Tibial nerve (tissue), 3 donors: ENCODE measurements at regions not wholly inside any gene's neighbourhood (a gene's known extent, or its start where the extent isn't known, plus 50 kb on each side); places are given as distances from the start of the nearest gene placed in this dataset.

Experiments
- CTCF ChIP-seq, 5 experiments: fragments of 200-600 bp in 3 of 5; fragments of 450-650 bp in 2 of 5; sonication (generic) in 3 of 5; IDR thresholded peaks; one replicate each; pipeline ENCODE4 v1.5.1; 2016 to 2019; ENCODE audit warnings: antibody characterized with exemption in 5 of 5, mild to moderate bottlenecking in 3 of 5, moderate library complexity in 2 of 5
- POLR2A ChIP-seq, 2 donors: fragments of 450-650 bp; IDR thresholded peaks; one replicate each; pipeline ENCODE4 v1.6.1; 2017; ENCODE audit warnings: antibody characterized with exemption in 2 of 2, mild to moderate bottlenecking in 2 of 2, moderate library complexity in 2 of 2

DNA sequence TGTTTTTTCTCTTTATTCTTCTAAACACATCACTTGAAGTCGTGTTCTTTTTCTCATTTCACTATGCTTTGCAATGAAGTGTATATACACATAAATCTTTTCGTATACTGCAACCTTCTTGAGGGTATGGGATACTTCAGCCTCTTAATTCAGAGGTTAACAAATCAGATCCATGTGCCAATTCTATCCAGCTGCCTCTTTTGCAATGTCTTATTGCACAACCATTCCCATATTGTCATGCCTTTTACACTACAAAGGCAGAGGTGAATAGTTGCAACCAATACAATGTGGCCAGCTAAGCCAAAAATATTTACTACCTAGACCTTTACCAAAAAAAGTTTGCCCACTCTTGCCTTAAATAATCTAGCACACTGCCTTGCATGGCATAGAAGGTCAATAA is 224.5 kb upstream of the FOXG1 start:
- TF ChIP-seq CTCF (IDR thresholded peaks at IDR 0.05) = no peak
- TF ChIP-seq POLR2A (IDR thresholded peaks at IDR 0.05) = no peak
